ENCODE measurements at regions not wholly inside any gene's neighbourhood (a gene's known extent, or its start where the extent isn't known, plus 50 kb on each side); places are given as distances from the start of the nearest gene placed in this dataset.
"Not testable (repeated sequence)": the region's sequence is repeated elsewhere in the genome, so short reads cannot be mapped to it uniquely, and the experiment has no call there.

- TF ChIP-seq CTCF, POLR2A, EP300 (IDR thresholded peaks at IDR 0.05): not testable (repeated sequence)
These were observed 89.1 kb downstream of the FAM72B start for GRCh38 chr1:121095014-121095413.

All from gastroesophageal sphincter (tissue), 3 donors.